Stimulated activated CD4-positive, alpha-beta T cell treated with anti-CD3 and anti-CD28 coated beads, Interleukin-12 subunit alpha, Interleukin-12 subunit beta, amount 100 ng/mL, for 24 hours (primary cell): ENCODE measurements at regions not wholly inside any gene's neighbourhood (a gene's known extent, or its start where the extent isn't known, plus 50 kb on each side); places are given as distances from the start of the nearest gene placed in this dataset.

Source experiments
- DNase-seq, 2 experiments: peaks; one replicate each; pipeline ENCODE4 v3.0.0-alpha.2; 2020; ENCODE audit warnings: low read depth in 2 of 2

DNA sequence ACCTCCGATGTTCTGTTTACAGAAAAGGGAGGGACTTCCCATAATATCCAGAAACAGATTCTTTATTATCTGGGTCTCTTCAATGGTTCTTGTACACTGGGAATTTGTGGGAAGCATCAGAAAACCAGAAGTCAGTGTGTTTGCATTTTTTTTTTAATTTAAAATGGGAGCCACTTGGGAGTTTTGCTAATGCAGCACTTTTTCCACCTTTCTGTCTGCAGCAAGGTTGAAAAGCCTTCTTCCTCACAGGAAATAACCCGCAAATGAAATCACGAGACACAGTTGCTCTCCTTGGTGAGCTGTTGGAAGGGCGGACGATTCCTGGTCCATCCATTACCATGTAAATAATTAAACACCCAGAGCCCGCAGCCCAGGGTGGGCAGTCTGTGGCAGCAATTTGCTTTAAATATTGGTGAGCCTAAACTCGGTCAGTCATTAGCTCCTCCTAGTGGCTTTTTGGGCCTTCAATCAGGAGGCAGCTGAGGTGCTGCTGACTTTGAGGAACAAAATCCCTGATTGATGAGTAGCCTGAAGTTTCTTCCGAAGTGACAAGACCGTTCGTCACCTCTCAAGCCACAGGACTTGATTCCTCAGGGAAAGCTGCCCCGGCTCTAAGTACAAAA is 471.5 kb downstream of the EPHA4 start:
- no peak for DNase-seq

DNA sequence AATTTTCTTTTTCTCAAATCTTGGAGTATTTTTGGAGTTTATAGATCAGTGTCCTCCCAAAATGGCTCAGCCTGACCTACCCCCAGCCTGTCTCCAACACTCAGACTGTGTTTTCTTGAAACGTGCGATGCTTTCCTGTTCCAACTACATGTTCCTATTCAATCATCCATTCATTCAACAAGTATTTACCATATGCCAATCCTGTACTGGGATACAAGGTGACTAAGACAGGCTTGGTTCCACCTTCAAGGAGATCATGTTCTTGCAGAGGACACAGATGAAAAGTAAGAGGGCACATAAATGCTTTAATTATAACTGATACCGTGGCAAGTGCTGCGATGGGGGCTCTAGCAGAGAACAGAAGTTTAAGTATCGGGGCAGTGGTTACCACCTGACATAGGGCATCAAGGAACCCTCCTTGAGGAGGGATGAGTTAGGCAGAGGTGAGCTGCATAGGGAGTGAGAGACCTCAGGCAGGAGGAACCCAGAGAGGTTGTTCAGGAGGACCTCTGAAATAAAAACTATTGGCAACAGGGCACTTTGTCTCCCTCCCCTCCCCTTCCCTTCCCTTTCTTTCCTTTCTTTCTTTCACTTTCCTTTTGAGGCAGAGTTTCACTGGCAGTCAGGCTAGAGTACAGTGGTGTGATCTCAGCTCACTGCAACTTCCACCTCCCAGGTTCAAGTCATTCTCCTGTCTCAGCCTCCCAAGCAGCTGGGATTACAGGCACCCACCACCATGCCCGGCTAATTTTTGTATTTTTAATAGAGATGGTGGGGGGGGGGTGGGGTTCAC is 469.0 kb downstream of the EPHA4 start:
- no peak for DNase-seq

DNA sequence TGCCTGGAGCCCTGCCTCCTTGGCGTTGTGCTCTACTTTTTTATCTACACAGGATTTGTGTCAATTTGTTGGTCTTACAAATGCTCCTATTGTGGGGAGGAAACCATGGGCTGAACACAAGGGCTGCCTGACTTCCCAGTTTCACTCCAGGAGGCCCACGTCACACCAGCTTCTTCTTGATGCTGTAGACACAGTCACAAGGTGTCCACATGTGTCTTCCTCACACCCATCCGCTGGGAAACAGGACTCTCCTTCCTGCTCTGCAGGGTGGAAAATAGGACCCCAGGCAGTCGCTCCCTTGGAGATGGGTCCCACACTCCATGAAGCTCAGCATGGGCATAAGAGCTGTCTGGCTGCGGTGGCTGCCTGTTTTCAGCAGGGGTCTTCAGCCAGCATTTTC is 468.2 kb downstream of the EPHA4 start:
- DNase-seq: no peak

DNA sequence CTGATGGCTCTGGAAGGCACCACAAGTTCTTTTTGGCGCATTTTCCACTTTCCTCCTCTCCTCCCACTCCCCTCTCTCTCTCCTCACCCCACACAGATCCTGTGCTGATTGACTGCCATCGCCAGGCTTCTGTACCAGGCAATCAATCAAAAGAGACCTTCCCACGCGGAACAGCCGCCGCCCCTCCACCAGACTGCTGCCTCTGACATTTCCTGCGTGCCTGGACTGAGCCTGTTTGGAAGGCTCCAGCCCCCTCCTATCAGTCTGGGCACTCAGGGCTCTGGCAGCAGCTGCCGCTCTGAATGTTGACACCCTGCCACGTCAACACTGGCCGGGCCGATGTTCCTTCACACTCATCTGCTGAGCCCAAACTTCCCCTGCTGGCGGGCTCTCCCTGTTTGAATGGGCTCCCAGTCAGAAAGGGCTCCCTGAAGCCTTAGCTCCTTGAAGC is 467.7 kb downstream of the EPHA4 start:
- no peak for DNase-seq

DNA sequence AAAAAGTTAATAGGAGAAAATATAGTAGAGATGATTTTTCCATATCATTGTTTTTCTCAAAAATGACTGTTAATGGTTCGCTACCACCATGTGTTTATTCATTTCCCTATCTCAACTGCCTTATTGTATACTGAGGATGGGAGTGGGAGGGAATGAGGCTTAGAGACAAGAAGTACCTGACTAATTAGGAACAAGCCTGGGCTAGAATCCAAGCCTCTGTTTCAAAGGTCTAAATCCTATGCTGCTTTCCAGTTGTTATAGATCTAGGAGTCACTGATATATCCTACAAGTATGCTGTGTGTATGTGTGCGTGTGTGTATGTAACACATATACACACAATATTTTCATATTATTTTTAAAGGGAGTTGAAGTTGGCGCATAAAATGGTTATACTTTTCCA is 465.9 kb downstream of the EPHA4 start:
- no peak for DNase-seq

DNA sequence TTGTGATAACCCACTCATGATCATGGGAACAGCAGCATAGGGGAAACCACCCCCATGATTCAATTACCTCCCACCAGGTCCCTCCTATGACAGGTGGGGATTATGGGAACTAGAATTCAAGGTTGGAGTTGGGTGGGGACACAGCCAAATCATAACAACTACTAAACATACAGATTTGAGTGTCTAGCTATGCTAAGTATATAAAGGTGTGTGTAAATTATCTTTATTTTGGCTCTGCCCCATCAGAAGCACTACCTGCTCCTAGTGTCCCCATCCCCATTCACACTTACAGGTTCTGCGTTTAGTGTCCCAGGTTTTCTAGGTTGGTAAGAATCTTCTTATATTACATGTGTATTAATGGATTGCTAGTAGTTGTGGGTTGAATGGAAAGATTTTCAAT is 464.7 kb downstream of the EPHA4 start:
- DNase-seq: no peak

DNA sequence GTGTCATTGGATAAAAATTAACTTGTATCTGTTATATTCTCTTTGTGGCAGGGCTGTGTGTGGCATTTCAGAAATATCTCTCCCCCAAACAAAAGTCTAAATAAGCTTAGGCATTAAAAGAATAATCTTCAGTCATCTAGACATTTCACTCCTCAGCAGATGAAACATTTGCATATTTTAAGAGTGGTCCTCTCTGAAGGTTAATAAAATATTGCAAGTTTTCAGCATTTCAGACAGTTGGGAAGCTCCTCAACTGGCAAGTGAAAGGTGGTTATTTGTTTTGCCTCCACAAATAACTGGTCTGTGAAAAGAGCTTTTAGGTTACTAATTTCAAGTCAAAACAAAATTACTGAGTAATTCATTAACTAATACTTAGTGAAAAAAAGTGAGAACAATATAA is 462.6 kb downstream of the EPHA4 start:
- DNase-seq: no peak

DNA sequence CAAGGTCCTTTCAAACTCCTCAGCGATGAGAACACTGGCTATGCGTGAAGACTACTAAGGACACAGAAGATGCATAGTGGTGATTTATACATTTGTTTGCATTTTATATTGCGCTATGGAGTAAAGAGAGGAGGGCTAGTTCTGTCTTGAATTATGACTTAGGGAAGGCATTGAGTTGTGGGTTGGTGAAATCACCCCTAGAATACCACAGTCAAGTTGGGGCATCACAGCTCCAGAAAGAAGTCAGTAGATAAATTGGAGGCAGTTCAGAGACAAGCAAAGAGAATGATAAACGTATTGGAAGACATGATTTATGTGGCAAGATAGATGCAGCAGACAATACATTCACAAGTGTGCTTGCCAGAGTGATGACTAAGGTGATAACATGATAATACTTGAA is 460.4 kb downstream of the EPHA4 start:
- DNase-seq: no peak

DNA sequence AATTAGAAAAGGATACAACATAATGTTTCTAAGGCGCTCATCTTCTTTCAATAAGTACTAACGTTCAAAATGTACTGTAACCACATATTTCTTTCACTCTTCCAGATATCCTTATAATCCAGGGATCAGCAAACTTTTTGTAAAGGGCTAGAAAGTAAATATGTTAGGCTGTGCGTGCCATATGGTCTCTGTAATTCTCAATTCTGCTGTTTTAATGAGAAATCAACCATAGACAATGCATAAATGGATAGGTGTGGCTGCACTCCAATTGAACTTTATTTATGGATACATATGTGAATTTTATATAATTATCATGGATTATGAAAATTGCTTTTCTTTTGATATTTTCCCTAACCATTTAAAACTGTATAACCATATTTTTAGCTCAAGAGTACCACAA is 459.4 kb downstream of the EPHA4 start:
- no peak for DNase-seq

DNA sequence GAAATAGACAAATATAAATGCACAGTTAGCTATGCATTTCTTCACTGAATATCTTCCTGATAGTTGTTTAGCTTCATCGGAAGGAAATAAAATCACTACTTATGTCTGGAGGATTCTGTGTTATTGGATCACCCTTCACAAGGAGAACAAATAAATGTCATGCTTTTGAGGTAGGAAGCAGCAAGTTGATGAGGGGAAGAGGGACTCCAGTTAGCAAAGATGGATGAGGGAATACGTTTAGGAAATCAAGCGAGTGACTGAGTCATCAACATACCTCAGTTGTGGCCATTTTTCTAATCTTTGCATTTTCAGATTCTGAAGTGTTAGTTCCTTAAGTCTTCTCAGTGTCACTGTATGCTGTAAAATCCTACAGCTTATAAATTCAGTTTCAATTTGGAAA is 456.2 kb downstream of the EPHA4 start:
- DNase-seq: no peak

DNA sequence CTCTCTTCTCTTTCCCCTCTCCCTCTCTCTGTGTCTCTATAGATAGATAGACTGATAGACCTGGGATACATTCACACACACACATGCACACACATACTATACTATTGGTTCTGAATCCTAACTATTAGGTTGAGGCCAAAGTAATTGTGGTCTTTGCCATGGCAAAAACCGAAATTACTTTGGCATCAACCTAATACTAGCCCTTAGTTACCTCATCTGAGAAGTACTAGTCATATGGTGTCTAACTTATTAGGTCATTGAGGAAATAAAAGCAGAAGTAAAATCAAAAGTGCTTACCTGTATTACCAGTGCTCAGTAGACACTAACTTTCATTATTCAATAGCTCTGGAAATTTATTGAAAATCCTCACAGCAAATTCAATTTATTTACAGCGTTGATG is 451.5 kb downstream of the EPHA4 start:
- DNase-seq: no peak

DNA sequence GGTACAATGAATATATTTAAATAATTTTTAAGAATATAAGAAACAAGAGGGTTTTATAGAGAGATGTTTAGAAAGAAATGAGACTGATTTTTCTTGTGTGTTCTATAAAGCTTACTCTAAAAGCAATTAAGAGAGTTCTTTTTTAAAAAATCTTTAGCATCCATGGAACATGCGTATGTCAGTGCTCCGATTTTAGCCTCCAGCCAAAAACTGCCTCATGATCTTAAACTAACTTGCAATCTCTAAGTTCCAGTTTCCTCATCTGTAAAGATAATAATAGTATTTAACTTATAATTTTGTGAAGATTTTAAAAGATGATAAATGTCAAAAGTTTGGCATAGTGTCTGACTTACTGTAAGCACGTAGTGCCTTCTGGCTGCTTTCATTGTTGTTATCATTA is 448.7 kb downstream of the EPHA4 start:
- no peak for DNase-seq

DNA sequence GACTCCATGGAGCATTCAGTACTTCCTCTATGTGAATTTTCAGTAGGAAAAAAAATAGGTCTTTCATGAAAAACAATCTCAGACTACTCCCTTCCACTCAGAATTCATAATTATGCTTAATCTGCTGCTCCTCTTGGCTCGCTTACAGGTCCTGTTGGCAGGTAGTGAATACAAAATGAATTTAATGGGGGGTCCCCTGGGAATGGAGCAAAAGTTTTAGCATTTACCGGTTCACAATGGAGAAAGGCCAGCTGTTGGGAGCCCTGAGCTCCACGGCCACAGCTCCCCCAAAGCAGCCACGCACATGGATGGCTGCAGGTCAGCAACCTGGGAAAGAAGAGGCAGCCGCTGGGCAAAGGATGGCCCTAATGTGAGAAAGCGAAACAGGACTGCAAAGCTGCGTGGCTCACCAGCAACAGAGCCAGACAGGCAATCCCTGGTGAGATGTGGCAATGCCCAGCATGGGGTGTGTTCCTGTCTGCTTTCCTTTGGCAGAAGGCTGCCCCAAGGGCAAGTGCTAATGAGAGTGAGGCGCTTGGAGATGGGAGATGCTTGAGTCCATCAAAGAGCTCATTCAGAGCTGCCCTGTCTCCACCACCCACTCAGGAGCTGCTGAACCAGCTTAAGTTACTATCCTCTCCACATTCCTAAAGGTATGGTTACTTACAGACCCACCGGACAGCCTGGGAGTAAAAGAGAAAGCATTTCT is 447.4 kb downstream of the EPHA4 start:
- no peak for DNase-seq

DNA sequence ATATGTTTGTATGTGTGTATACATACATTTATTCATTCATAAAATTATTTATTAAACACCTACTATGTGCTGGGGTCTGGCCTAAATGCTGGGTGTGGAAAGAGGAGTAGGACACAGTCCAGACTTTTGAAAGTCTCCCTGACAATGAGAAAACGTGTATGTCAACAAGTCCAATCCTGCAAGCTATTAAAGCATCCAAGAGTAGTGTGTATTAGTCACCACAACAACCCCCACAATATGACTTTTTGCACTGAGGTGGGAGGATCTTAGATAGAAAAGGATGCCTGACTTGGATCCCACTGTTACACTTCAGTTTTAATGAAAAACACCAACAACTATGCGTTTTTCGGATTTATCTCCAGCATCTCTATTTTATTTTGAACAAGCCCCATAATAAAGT is 446.4 kb downstream of the EPHA4 start:
- no peak for DNase-seq

DNA sequence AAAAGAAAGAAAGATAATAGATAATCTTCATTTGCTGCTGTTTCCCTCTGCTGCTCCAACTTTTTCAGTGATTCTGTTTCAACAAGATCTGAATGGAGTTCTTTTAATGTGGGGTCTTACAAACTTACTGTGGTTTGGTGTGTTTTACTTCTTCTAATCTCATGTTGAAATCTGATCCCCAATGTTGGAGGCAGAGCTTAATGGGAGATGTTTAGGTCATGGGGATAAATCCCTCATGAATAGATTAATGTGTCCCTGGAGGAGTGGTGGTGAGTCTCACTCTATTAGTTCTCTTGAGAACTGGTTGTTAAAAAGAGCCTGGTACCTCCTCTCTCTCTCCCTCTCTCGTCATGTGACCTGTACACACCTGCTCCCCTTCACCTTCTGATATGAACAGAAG is 442.4 kb downstream of the EPHA4 start:
- no peak for DNase-seq

DNA sequence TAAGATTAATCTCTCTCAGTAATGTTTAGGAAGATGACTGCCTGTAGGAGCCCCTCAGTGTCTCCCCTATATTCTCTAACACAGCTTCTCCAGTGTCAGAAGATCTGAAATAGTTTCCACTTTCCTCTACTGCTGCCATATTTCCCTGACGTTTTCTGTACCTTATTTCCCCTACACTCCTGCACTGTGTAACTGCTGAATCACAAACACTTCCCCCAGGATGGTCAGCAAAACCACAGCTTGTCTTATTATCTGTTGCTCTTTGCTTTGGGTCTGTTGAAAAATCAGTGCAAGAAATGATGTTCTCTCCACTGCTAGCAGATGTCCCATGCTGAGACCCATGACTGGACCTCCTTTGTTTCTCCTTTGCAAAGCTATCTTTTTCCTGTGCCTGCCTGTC is 441.7 kb downstream of the EPHA4 start:
- no peak for DNase-seq

DNA sequence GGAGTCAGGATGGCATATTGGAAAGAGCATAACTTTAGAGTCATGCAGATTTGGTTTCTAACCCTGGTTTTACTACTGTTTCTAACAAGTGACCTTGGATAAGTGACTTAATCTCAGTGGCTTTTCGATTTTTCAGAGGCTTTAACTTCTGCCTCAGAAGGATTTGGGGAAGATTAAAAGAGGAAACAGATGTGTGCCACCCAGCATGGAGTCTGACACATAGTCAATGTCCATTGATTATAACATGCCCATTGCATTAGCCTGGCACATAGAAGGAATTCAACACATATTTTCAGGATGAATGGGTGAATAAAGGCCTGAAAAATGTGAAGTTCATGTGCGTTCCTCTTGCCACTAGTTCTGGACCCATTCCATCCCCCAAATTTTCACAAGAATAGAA is 438.2 kb downstream of the EPHA4 start:
- no peak for DNase-seq

DNA sequence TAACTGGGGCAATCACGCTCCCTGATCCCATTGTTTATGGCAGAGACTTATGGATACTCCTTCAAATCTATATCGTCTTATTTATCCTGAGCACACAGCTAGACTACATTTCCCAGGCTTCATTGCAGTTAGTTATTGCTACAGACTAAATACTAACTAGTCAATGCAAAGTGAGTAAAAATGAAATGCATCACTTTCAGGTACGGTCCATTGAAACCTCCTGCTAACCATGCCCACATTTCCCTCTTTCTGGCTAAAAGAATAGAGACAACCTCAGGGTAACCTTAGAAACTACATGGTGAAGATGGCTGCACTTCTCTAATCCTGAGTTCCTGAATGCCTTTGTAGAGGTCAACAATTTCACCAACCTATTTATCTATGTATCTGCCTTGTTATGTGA is 437.4 kb downstream of the EPHA4 start:
- DNase-seq: no peak

DNA sequence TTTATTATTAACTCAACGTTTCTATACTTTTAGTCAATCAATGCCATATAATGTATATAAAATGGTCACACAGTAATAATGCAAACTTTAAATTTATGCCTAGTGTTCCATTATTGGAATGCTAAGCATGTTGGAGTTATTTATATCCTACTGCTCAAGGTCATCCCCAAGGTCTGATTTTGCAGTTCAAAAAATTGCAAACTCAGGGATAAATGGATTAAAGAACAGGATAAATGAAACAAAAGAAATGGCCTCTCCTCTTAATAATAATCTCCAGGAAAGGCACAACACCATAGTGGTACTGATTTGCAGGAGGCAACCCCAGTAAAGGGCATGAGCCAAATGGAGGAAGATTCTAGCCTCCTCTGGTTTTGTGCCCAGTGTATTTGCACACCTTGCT is 436.4 kb downstream of the EPHA4 start:
- DNase-seq: no peak

DNA sequence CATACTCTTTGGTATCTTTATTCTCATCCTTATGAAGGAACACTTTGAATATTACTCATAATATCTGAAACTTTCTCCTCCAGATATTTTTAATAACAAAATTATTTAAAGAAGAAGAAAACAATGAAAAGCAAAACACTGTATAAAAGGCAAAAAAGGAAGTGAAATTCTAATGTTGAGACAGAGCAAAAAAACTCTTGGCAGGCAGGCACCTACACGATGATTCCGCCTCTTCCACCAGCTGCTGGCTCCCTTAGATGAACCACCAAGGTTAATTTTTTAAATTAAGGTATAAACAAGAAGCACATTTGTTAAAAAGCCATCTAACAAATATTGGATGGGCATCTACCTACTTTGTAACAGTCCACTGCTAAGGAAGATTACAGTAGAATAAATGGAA is 434.7 kb downstream of the EPHA4 start:
- DNase-seq: no peak

DNA sequence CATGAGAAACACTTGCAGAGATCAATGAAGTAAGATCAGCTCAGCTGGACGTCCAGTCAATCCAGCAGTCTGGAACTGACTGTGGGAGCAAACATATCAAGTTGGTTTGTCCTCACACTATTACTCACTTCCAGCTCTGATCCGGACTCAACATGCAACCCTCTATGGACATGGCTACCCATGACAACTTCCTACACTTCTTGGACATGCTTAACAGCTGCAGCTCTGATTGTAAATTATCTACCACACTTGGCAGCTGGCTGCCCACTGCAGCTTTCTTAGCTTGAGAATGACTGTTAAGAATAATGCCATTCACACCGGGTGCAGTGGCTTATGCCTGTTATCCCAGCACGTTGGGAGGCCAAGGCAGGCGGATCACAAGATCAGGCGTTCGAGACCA is 429.8 kb downstream of the EPHA4 start:
- no peak for DNase-seq

DNA sequence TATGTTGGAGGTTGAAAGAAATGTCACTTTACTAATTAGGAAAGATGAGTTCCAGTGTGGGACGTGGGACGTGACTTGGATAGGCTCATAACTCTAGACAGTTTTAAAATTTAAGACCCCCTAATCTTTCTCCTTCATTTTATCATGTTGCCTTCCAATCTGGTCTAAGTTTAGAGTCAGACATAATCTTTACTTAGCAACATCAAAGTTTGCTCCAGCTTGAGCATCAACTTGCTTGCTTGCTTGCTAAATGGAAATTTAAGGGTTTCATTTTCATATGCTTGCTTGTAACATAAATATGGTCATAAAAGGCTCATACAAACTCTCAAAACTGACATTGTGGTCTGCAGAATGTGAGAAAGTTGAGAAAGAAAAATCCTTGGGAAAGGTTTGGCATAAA is 428.9 kb downstream of the EPHA4 start:
- no peak for DNase-seq

DNA sequence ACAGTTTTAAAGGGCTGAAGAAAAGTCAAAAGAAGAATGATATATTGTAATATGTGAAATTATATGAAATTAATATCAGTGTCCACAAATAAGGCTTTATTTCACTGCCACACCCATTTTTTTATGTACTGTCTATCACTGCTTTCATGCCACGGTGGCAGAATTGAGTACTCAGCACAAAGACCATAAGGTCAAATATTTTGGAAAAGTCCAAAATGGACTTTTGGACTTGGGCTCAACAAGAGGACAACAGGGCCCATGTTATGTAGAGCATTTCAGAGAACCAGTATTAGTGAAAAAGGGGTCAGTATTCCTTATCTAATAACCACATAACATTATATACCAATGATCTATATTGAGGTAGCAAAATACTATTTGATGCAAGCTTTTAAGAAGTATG is 427.2 kb downstream of the EPHA4 start:
- no peak for DNase-seq
